GM21360 (cell line): ENCODE measurements at regions not wholly inside any gene's neighbourhood (a gene's known extent, or its start where the extent isn't known, plus 50 kb on each side); places are given as distances from the start of the nearest gene placed in this dataset.

Source experiments
- ATAC-seq: cut with Tn5 transposase; IDR thresholded peaks from one replicate; pipeline ENCODE4 v1.9.1; 2021; ENCODE audit warnings: mild to moderate bottlenecking, moderate library complexity; ENCODE audit not compliant: unreplicated experiment

DNA sequence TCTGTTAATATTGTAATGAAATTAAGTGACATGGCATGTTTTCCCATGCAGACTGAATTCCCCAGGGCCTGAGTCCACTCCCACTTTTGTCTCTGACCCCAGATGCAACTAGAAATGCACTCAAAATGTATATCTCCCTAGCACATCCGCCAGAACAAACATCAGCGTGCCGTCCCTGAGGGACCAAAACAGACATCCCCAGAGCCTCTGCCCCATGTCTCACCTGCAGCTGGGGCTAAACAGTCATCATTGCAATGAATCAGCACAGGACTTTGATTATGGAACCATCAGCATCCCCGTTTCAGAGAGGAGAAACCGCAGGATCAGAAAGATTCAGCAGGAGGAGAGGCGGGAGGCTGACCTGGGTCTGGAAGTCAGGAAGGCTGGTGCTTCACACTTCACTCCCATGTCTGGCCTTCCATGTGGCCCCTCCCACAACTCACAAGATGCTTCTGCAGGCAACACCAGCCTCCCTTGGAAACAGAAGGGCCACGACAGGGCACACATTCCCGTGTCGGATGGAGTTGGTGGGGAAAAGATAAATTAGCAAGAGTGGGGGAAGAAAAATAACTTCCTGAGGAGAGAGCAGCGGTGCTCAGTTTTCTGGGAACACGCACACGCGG, 130.6 kb upstream of the VSTM2B start:
- no peak for ATAC-seq

DNA sequence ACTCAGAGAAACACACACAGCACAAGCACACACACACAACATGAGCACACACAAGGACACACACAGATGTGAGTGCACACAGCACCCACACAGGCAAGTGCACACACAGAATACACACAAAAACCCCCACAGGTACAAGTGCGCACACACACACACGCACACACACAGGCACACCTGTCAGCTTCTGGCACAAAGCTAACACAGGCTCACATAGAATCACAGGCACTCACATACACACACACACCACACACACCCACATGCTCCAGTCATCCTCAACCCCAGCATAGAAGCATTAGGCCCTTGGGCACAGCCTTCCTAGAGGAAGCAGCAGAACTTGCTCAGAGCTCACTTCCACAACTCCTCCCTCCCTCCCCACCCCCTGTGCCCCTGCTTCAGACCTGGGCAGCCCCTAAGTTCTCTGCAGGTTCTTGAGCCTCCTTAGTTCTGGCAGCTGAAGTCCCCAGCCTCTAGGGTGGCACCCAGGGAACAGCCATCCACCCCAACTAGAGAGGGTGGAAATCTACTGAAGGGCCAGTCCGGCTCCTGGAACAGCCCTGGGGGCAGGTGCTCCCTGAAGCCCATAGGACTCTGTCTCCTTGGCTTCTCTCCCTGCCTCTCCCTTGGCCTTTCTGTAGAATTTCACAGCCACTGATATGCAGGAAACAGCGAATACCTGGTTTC, 129.9 kb upstream of the VSTM2B start:
- ATAC-seq, result no peak

DNA sequence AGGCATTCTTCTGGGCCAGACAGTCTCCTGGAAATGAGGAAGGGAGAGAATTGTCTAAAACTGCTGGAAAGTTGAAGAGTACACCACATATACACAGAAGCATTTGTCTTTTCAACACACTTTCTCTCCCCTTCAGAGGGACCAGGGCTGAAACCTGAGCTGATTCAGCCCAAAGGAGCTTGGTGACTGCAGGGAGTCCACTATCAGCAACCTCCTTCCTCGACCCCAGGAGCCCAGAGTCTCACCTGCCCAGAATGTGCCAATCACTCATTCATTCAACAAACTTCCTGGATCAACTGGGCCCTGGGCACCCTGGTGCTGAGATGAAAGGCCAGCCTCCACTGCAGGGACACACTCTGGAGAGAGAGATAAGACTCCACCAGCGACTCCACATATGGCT, 128.9 kb upstream of the VSTM2B start:
- ATAC-seq, result no peak

DNA sequence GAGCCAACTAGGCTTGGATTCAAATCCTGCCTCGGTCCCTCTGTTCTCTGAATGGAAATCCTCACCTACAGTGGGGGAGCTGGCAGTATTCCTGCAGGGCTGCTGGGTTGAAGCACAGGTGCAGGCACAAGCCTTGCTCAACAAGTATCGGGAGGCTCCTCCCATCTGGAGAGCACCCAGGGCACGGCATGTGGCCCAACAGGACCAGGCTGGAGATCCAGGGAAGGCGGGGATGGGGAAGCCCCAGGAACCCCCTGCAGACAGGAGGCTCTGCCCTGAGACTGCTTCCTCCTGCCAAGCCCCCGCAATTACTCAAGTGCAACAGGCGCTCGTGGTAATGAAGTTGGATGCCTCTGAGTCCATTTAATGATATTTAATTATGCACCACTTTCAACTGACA, 128.0 kb upstream of the VSTM2B start:
- ATAC-seq, result no peak

DNA sequence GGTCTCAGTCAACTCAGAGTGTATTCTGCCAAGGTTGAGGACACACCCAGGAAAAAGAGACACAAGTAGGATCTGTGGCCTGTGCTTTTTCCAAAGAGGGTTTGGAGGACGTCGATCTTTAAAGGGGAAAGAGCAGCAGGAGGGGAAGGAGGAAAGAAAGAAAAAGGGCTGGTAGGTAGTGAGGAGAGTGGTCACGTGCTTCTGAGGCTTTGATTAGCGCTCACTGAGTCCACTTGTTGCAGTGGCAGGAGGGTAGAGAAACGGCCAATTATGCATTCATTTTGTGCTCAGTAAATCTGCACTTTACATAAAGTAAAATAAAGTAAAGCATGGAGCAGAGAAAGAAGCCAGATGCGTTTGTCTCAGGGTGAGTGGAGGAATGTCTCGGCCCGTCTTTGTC, 126.0 kb upstream of the VSTM2B start:
- ATAC-seq, result no peak

DNA sequence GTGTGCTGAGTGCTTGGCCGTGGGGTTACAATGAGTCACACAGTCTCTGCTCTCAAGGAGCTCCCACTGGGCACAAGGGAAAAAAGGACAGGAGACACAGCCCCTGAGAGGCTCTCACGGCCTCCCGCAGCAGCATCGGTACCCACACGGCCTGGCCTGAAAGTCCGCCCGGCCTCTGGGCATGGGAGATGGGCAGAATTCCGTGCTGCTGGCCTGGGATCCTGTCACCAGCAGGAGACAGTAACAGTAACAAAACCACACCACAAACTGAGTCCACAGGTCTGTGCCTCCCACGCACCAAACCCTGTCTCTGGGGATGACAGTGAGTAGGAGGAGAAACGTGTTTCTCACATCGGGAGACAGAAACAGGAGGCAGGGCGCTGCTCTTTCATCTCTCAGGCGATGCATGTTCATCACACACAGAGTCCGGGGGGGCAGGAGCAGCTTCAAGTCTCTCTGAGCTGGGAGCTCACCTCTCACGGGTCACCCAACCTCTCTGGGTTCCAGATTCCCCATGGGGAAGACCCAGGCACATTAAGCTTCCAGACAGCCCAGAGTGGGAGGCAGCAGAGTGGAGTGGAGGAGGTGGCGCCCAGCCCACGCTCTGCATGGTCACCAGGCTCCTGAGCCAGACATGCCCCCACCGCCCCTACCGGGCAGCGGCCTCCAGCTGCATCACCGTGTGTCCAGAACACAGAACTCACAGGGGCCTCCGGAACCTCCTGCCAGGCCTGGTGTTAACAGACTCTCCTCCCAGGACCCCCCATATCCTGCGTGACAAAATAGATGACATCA, 124.7 kb upstream of the VSTM2B start:
- no peak for ATAC-seq

DNA sequence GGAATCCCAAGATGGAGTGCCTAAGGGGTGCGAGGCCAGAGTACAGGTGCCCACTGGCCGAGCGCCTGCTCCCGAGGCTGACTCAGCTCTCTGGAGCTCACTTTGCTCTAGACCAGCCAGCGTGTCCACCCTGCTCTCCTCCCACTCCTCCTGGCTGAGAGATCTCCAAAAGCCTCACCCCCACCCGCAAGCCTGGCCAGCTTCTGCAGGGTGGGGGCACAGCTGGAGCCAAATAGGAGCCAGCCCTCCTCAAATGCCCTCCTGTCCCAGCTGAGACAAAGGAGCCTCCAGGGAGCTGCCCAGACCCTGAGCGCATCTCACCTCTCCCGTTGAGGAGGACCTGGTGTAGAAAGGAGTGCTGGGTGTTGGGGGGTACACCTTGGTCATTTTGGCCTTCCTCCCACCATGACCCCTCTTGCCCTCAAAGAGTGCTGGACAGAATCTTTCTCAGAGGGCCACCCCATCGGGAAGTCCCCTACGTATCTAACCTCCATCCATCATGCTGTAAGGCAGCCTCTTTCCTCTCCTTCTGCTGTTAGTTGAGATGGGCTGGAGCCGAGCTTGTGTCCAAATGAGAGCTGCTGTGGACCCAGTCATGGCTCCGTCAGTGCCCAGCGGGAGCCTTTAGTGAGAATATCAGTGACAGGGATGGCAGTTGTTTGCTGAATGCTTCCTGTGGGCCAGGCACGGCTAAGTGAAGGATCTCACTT, 123.9 kb upstream of the VSTM2B start:
- ATAC-seq, result no peak

DNA sequence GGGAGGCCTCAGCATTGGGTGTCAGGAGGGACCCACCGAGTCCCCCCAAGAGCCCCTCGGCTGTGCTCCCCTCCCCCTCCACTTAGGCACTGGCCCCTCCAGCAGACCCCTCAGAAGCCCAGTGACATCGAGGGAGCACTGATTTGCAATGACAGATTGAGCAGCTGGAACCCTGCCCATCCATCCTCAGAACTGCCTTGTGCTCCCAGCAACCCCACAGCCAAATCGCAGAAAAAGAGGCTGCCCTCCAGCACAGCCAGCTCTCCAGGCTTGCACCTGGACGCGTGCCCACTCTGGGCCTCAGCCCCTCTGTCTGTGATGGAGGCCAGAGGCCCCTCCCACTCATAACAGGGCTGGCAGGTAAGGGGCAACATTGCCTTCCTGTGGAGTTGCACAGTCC, 123.2 kb upstream of the VSTM2B start:
- no peak for ATAC-seq

DNA sequence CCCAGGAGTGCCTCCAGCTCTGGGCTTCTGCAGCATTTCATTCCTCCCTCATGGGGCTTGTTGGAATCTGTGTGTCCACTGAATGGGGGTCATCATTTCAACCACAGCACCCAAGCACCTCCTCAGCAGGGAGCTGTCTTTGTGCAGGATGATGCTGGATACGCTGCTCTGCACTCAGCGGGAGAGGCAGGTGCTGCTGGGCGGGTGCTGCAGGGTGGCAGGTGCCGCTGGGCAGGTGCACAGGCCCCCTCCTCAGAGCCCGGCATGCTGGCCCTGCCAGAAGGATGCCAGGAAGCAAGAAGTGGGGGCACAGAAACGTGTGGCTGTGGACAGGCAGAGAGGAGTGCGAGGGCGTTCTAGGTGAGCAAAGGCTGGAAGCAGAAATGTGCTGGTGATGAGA, 121.8 kb upstream of the VSTM2B start:
- ATAC-seq, result no peak

DNA sequence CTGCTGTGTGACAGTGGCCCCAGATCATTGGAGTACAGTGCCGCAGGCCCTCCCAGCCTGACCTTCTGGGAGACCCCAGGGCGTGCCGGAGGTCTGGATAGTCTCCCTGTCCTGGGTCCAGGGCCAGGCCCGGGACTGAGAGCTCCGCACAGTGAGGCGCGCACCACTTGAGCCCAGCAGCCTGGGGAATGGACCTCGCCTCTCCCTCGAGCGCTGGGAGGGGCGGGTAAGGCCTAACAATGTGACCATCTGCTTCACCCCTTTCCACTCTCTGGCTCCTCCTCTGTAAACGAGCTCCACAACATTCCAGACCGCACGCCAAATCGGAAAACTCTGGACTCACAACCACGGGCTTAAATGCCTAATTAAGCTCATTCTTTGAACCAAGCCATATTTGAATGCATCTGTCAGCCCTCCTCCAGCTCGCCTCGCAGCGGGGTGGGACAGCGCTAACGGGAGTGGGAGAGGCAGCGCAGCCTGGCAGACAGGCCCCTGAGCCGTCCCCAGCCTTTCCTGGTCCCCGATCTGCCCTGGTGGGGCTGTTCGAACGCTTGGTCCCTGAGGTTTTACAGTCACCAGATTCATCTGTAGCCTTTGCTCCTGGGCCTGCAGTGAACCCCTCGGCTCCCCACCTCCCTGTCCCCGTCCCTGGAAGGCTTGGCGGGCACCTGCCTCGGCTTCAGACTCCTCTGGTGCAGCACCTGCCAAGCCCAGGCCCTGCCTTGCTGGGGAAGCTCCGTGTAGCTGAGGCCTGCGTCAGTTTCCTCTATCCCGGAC, 120.7 kb upstream of the VSTM2B start:
- ATAC-seq, result no peak

DNA sequence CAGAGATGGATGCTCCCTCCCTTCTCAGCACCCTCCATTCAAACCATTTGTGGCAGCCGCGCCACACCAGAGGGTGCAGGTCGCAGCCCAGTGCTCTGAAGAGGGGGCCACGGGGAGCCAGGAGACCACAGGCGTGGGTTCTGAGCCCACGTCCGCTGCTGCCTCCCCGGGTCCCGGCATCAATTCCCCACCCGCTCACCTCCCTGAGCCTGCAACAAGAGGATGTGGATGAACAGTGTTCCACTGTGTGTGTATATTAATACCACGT, 120.1 kb upstream of the VSTM2B start:
- no peak for ATAC-seq

DNA sequence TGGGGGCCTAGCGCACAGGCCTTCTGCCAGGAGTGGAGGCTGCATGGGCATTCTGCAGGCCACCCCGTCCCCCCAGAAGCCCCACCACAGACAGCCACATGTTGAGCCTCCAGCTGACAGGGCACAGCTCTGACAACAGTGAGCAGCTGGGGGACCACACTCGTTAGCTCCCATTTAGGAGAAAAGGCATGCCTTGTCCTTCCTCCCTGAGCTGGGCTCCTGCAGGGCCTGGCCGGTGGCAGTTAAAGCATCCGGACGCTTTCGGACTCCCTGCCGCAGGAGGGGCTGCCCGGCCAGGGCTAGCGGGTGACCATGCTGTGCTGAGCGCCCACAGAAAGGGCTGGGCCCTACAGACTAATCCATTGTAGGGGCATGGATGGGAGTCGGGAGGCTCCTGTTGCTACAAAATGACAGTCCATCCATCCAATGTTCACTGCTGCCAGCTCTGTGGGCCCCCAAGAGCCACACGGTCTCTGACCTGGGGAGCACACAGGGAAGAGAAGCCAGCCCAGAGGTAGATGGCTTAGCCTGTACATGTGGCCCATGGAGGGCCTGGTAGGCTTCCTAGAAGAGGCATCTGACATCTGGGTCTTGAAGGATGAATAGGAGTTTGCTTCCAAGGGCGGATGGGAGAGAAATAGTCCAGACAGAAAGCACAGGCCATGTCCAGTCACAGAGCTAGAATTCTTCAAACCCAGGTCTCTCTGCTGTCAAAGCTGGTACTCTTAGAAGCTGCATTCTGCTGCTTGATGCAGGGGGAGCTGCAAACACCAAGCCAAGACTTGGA, 116.5 kb upstream of the VSTM2B start:
- ATAC-seq, result no peak

DNA sequence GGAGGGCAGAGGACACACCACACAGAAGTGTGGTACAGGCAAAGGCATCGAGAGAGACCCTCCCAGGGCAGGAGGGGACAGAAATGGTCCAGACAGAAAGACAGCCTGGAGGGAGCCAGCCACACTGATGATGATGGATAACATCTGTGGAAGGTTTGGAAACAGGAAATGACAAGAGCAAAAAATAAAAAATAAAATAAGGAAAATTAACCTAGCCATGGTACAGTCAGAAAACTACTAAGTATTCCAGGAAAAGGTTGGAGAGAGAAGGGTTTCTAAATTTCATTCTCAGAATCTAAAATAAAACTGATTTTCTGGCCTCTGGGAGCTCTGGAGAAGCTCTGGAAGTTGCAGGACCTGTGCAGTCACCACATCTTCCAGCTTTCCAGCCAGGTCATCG, 115.2 kb upstream of the VSTM2B start:
- no peak for ATAC-seq

DNA sequence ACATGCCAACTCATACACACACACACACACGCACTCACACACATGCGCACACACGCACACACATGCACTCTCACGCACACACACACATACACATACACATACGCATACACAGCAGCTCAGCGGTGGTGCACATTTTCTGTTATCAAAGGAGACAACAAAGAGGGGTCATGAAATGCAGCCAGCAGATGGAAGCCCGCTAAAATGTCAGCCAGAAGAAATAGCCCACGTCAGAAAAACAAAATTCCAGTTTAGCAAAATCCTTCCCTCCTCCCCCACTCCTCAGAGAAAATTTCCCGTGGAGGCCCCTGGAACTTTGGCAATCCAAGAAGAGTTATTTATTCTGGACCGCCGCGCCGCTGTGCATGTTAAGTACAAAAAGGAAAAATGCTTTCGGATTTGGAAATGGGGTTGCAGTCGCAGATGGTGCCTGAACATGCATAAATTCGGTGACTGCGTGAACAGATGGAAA, 114.6 kb upstream of the VSTM2B start:
- no peak for ATAC-seq

DNA sequence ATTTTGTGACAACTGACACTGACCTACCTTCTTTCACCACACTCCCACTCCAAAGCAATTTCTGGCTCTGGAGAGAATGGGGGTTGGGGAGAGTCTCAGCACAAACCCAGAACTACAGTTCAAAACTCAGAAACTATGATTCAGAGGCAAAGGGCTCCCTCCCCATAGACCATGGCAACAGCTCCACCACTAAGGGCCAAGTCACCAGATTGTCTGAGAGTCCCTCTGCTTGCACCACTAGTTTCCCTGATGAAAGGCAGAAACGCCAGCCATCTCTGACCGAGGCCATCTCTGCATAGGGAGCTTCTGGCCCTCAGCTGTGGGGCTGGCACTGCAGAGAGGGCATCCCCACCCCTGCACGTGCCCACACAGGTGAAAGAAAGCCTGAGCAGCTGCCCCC, 112.4 kb upstream of the VSTM2B start:
- ATAC-seq, result no peak

DNA sequence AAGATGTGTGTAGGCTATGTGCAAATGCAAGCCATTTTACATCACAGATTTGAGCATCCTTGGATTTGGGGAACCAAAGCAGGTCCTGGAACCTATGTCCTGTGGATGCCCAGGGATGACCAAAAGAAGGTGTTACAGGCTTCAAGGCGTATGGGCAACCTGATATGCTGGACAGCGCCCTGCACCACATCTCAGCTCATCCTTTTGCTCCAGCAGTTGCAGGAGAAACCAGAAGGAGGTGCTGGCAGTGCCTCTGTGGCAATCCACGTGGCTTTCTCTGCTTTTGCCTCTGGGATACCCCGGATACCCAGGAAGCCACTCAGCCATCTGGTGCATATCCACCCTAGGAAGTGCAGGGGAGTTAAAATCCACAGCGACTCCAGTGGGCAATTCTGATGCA, 110.3 kb upstream of the VSTM2B start:
- no peak for ATAC-seq

DNA sequence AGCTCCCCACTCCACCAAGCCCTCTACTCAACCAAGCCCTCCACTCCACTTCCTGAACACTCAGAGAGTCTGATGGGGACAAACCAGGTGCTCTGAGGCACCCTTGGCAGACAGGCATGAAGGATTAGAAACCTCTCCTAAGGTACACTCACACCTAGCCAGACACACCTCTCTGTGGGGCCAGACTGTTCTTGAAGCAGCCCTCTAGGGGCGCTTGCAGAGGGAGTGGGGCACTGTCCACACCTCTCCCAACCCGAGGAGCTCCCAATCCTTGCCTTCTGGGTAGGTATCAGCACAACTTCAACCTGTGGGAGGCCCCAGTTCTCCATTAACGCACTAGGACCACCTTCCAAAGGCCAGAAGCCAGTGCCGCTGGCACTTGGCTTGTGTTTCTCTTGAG, 108.7 kb upstream of the VSTM2B start:
- ATAC-seq, result no peak

DNA sequence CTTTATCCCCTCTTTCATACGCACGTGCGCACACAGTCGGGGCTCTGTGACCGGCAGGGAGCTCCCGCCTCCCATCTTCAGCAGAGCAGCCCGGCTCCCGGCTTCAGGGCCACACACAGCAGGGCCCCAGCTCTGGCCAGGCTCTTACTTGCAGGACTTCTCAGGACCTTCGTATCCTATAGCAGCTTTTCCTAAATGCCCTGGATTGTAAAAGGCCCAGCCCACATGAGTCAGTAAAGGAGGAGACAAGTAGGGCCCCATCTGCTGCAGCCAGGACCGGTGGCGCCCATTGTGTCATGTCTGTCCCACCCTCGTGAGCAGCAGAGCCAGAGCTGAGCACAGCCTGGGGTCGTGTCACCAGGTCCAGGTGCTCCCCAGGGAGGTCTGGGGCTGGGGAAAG, 107.6 kb upstream of the VSTM2B start:
- ATAC-seq, result no peak

DNA sequence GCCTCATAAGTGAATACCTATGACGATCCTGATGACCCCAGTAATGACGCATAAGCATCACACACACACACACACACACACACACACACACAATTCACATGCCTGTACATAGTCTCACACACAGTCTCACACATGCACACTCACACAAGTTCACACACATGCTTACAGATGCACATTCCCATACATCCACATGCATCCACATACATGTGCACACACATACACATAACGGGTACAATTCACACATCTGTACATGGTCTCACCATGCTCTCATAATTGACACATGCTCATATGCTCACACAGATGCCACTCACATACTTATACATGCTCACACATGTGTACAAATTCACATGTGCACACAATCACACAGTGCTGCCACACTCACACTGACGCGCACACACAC, 105.7 kb upstream of the VSTM2B start:
- ATAC-seq, result no peak

DNA sequence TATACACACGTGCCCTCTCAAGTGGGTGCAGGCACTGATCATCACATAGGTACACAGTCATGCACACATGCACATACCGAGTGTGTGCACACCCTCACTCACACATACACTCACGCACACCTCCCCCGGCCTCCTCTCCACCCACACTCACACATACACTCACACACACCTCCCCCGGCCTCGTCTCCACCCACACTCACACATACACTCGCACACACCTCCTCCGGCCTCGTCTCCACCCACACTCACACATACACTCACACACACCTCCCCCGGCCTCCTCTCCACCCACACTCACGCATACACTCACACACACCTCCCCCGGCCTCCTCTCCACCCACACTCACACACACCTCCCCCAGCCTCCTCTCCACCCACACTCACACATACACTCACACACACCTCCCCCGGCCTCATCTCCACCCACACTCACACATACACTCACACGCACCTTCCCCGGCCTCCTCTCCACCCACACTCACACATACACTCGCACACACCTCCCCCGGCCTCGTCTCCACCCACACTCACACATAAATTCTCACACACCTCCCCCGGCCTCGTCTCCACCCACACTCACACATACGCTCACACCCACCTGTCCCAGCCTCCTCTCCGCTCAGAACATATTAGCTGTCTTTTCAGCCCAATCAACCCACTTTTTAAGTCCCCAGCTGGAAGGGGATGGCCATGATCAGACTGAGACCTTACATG, 105.2 kb upstream of the VSTM2B start:
- no peak for ATAC-seq
